ENCODE measurements at regions not wholly inside any gene's neighbourhood (a gene's known extent, or its start where the extent isn't known, plus 50 kb on each side); places are given as distances from the start of the nearest gene placed in this dataset.
"Not testable (repeated sequence)": the region's sequence is repeated elsewhere in the genome, so short reads cannot be mapped to it uniquely, and the experiment has no call there.

GRCh38 chr1:96424877-96425276 is 296.7 kb upstream of the PTBP2 start:
- DNase-seq (ENCODE audit: low spot score): no peak

GRCh38 chr1:96425382-96426129 is 296.0 kb upstream of the PTBP2 start:
- no peak for DNase-seq (ENCODE audit: low spot score)

GRCh38 chr1:96427616-96428015 is 294.0 kb upstream of the PTBP2 start:
- no peak for DNase-seq (ENCODE audit: low spot score)

DNA sequence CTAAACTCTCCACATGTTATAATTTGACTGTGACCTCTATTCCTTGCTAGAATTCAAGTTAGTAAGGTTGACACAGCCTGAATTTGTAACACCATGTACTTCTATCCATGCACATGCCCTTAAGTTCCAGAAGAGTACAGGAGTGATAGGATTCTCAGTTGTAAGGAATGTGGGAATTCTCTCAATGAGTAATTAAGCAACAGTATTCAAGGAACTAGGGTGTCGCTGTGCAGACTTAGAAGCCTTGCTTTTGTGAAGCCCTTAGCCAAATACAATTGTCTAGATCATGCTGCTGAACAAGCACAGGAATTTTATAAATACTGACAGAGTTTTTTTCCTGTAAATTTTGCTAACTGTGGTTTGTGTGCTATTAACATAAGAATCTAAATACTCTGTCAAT is 276.3 kb upstream of the PTBP2 start:
- DNase-seq (ENCODE audit: low spot score): no peak

DNA sequence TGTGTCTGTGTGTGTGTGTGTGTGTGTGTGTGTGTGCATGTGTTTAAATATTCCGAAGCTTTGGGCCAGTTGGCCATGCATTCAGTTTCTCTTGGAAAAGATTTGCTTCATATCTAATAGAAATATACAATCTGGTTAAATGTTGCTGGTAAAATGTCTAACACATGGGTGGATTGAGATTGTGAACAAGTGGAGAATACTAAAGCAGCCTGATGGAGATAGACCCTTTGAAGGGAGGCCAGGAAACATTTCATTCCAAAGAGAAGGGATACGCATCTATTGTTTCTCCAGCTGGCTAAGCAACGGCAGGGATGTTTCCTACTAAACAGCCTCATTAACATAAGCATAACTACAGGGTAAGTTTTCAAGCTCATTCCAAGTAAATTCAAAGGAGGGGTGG is 257.5 kb upstream of the PTBP2 start:
- no peak for DNase-seq (ENCODE audit: low spot score)

DNA sequence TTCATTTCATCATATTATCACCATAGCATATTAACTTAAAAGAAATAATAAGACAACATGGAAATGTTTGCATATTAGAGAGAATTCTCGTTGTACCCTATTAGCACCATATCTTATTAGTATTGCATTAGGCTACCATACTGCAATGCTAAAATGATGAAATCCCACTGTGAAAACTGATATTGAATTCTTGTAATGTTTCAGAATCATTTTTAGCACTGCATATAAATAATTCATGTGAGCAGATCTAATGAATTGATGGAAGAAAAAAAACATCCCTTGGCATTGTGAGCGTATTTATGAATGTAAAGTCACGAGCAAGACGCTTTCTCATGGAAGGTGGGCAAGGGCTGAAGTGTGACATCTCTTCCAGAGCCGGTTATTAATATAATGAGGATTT is 257.1 kb upstream of the PTBP2 start:
- DNase-seq (ENCODE audit: low spot score): no peak

GRCh38 chr1:96464991-96465390 is 256.6 kb upstream of the PTBP2 start:
- no peak for DNase-seq (ENCODE audit: low spot score)

DNA sequence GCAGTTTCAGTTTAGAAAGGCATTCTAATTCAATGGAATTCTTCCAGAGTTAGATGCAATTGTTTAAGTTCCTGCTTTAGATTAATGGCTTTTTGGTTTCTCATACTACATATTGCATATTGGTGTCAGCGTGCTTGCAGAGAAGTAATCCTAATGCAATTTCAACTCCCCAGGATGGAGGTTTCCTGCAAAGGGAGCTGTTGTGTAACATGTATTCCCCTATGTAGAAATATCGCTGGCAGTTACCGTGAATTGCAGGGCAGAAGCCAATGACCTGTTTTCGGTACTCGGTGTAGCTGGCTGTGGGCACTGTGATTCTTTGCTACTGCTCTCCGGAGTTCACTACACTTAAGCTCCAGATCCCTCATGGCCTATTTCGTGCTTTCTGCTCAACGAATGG is 256.1 kb upstream of the PTBP2 start:
- DNase-seq (ENCODE audit: low spot score): no peak

GRCh38 chr1:96466842-96467241 is 254.7 kb upstream of the PTBP2 start:
- DNase-seq (ENCODE audit: low spot score): no peak

- not testable (repeated sequence) for DNase-seq (ENCODE audit: low spot score)
These were observed 251.9 kb upstream of the PTBP2 start for GRCh38 chr1:96469726-96470125.

- DNase-seq (ENCODE audit: low spot score): no peak
These were observed 249.1 kb upstream of the PTBP2 start for GRCh38 chr1:96472471-96472870.

- no peak for DNase-seq (ENCODE audit: low spot score)
These were observed 247.7 kb upstream of the PTBP2 start for GRCh38 chr1:96473791-96474434.

- no peak for DNase-seq (ENCODE audit: low spot score)
These were observed 246.4 kb upstream of the PTBP2 start for GRCh38 chr1:96474985-96475743.

- no peak for DNase-seq (ENCODE audit: low spot score)
These were observed 245.7 kb upstream of the PTBP2 start for GRCh38 chr1:96475903-96476302.

DNA sequence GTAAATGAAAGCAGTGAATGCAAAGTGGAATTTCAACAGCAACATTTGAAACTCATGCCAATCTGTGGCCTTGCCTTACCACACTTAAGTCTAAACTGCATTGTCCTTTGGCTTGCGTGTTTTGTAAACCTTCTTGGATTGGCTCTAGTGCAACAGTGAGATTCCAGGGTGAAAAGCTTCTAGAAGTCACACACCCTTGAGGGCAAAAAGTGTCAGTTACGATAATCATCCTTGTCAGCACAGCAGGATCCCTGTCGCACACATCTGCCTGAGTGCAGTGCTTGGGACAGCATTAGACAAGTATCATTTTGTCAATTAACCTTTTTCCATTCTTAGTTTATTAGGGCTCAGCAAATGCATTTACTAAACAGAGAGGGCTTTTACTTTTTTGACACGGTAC is 243.4 kb upstream of the PTBP2 start:
- no peak for DNase-seq (ENCODE audit: low spot score)

DNA sequence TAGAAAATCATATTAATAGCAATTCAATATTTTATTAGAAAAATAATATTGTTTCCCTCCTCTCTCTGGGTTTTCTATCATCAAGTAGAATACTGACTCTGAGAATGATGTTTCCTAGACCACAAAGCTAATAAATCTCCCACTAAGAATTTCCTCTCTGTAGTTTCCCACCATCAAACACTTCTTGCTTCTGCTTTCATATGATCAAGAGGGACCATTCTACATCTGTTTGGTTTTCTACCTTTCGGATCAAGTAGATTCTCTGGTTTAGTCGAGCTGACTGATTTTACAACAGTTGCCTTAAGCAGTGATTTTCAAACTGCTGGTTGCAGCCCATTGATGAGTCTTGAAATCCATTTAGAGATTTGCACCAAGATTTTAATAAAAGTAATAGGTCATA is 240.2 kb upstream of the PTBP2 start:
- DNase-seq (ENCODE audit: low spot score): no peak

GRCh38 chr1:96482616-96483015 is 239.0 kb upstream of the PTBP2 start:
- no peak for DNase-seq (ENCODE audit: low spot score)

GRCh38 chr1:96487394-96487793 is 234.2 kb upstream of the PTBP2 start:
- DNase-seq (ENCODE audit: low spot score): no peak

DNA sequence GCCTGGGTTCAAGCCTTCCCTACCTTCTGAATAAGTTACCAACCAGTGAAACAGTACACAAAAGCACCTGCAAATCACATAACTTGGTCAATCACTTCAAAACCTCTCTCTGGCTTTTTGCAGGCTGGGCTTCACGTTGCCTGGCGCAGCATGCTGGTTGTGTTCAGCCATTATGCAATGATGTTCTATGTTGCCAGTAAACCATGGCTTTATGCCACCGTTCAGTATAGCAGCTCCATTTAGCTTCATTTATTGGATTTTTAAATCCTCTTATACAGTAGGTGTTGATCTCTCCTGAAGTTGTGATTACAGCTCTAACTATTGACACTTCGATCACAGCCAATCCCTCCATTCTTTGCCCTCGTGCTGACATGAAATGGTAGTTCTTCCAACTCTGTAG is 233.6 kb upstream of the PTBP2 start:
- DNase-seq (ENCODE audit: low spot score): no peak

GRCh38 chr1:96488777-96489176 is 232.8 kb upstream of the PTBP2 start:
- DNase-seq (ENCODE audit: low spot score): no peak

GRCh38 chr1:96492236-96492635 is 229.3 kb upstream of the PTBP2 start:
- no peak for DNase-seq (ENCODE audit: low spot score)

DNA sequence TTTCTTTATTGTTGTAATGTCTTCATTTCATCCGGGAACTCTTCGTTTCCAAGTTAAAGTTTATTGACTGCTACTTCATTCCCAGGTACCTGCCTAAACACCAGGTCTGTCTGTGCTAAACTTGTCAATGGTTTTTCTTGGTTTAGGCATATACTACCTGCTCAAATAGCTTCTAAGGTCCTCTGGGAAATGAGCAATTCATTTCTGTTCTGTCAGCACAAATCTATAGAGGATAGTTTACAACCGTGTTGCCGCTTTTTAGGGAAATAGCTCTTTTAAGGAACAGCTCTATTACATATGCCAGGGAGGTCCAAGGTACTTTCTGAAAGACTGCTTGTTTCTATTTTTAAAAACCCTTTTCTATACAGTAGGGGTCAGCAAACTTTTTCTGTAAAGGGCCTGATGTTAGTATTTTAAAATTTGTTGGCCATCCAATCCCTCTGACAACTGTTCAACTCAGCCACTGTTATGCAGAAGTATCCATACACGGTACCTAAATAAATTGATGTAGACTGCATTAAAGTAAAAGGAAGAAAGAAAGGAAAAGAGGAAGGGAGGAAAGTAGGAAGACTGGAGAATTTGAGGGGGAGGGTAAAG is 222.7 kb upstream of the PTBP2 start:
- no peak for DNase-seq (ENCODE audit: low spot score)

DNA sequence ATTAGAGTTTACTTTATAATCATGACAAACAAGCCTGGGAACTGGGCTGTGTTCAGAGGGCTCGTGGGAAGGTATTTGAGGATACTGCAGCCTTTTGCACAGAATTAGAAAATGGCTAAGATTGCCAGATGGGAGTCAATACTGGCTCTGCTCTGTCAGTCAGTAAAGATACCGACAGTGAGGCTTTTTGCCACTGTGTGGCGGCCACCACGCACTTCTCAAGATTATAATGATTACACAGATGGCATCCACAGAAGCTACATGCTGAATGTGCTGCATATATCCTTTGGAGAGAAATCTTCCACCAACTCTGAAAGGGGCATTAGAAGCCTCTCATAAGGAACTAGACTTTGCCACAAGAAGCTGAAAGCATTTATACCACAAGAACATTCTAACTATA is 213.4 kb upstream of the PTBP2 start:
- DNase-seq (ENCODE audit: low spot score): no peak

Data from germinal center (tissue), 1 donor.